H1 (cell line): ENCODE measurements at regions not wholly inside any gene's neighbourhood (a gene's known extent, or its start where the extent isn't known, plus 50 kb on each side); places are given as distances from the start of the nearest gene placed in this dataset.

Experiments used
- CTCF ChIA-PET: fragments of 300-600 bp; sonication (Branson Sonifier 250); formaldehyde crosslinking; loops from one replicate; lab custom pipeline; 2021; ENCODE audit not compliant: partially characterized antibody; lab: Charles Lee
- POLR2A ChIA-PET: fragments of 300-600 bp; sonication (Branson Sonifier 250); formaldehyde crosslinking; loops from one replicate; lab custom pipeline; 2021; ENCODE audit warnings: inconsistent platforms; ENCODE audit not compliant: partially characterized antibody; lab: Charles Lee
- DNase-seq, 2 experiments: peaks; one replicate each; pipeline versions ENCODE4 v3.0.0 to v3.0.0-alpha.2; 2010 to 2022; ENCODE audit warnings: low spot score in 2 of 2, low read depth in 1 of 2, mixed read lengths in 1 of 2
- FAIRE-seq: peaks from 2 replicates; lab custom pipeline; 2011; peaks lifted over from hg19 to GRCh38; lab: Jason Lieb, UNC
- H2AFZ ChIP-seq: 2 replicates; pipeline ENCODE4 v1.8.1; 2012; ENCODE audit warnings: low read length, inconsistent platforms
- H2AK5ac ChIP-seq: 2 replicates; pipeline ENCODE4 v1.6.1; 2013; ENCODE audit warnings: low read depth, low read length
- H2BK120ac ChIP-seq: replicated peaks from 2 replicates; pipeline ENCODE3; 2013; ENCODE audit warnings: low read depth, low read length, inconsistent platforms
- H2BK12ac ChIP-seq: 2 replicates; pipeline ENCODE4 v1.6.1; 2013; ENCODE audit warnings: low read depth, low read length
- H2BK15ac ChIP-seq: 2 replicates; pipeline ENCODE4 v1.6.1; 2013; ENCODE audit warnings: low read length
- H2BK20ac ChIP-seq: 2 replicates; pipeline ENCODE4 v1.6.1; 2013; ENCODE audit warnings: low read length
- H2BK5ac ChIP-seq: 2 replicates; pipeline ENCODE4 v1.6.1; 2013; ENCODE audit warnings: low read depth, low read length
- H3K14ac ChIP-seq: 2 replicates; pipeline ENCODE4 v1.6.1; 2013; ENCODE audit warnings: inconsistent platforms; ENCODE audit not compliant: insufficient read length
- H3K18ac ChIP-seq: 2 replicates; pipeline ENCODE4 v1.6.1; 2013; ENCODE audit warnings: low read length; ENCODE audit errors: extremely low read depth
- H3K23ac ChIP-seq: 2 replicates; pipeline ENCODE4 v1.6.1; 2013; ENCODE audit warnings: inconsistent platforms; ENCODE audit not compliant: insufficient read length
- H3K23me2 ChIP-seq: 2 replicates; pipeline ENCODE4 v1.6.1; 2013; ENCODE audit warnings: low read depth, low read length
- H3K27ac ChIP-seq: 2 replicates; pipeline ENCODE4 v1.6.1; 2011; ENCODE audit warnings: low read depth, low read length, inconsistent platforms
- H3K27me3 ChIP-seq, 4 experiments: replicated peaks in 1 of 4; 1 replicate in 1 of 4; 2 replicates in 3 of 4; pipeline versions ENCODE4 v1.6.1 to v1.8.1; 2011 to 2013; ENCODE audit warnings: low read length in 3 of 4, mild to moderate bottlenecking in 3 of 4, inconsistent platforms in 2 of 4, mixed read lengths in 2 of 4, moderate library complexity in 1 of 4; ENCODE audit not compliant: control insufficient read depth in 3 of 4, insufficient read depth in 3 of 4; ENCODE audit errors: extremely low read depth in 1 of 4
- H3K36me3 ChIP-seq, 4 experiments: 2 replicates each; pipeline versions ENCODE4 v1.6.1 to v1.8.1; 2011 to 2013; ENCODE audit warnings: mild to moderate bottlenecking in 4 of 4, low read length in 3 of 4, moderate library complexity in 2 of 4, control low read depth in 1 of 4, inconsistent platforms in 1 of 4; ENCODE audit not compliant: insufficient read depth in 4 of 4, control insufficient read depth in 2 of 4
- H3K4ac ChIP-seq: replicated peaks from 2 replicates; pipeline ENCODE3; 2013; ENCODE audit warnings: low read length, low read depth, mixed read lengths, inconsistent platforms; ENCODE audit not compliant: insufficient read length
- H3K4me1 ChIP-seq, 4 experiments: replicated peaks in 1 of 4; 1 replicate in 1 of 4; 2 replicates in 3 of 4; pipeline versions ENCODE4 v1.6.1 to v1.8.1; 2011 to 2013; ENCODE audit warnings: low read length in 3 of 4, inconsistent platforms in 2 of 4, mixed read lengths in 1 of 4; ENCODE audit not compliant: insufficient read depth in 4 of 4, control insufficient read depth in 3 of 4
- H3K4me2 ChIP-seq, 2 experiments: 2 replicates each; pipeline versions ENCODE4 v1.6.1 to v1.8.1; 2011 to 2013; ENCODE audit warnings: low read depth in 2 of 2, low read length in 2 of 2, control low read depth in 1 of 2, inconsistent platforms in 1 of 2, mild to moderate bottlenecking in 1 of 2; ENCODE audit not compliant: insufficient read depth in 1 of 2
- H3K4me3 ChIP-seq, 4 experiments: fragments of 200-600, 300-600 bp in 1 of 4; sonication (generic), shearing (Covaris generic), sonication (Bioruptor Twin) in 1 of 4; 2 replicates each; pipeline versions ENCODE4 v1.5.1 to v1.8.1; 2011 to 2016; ENCODE audit warnings: low read length in 4 of 4, low read depth in 3 of 4, control low read depth in 2 of 4, inconsistent platforms in 2 of 4, mild to moderate bottlenecking in 2 of 4, mixed read lengths in 1 of 4, moderate library complexity in 1 of 4; ENCODE audit not compliant: insufficient read depth in 2 of 4; ENCODE audit errors: extremely low read depth in 1 of 4
- H3K56ac ChIP-seq: replicated peaks from 2 replicates; pipeline ENCODE3; 2013; ENCODE audit warnings: low read depth, mild to moderate bottlenecking, mixed read lengths, low read length, inconsistent platforms; ENCODE audit not compliant: insufficient read length
- H3K79me1 ChIP-seq: 2 replicates; pipeline ENCODE4 v1.6.1; 2013; ENCODE audit warnings: low read depth, low read length, control low read depth
- H3K79me2 ChIP-seq, 2 experiments: 2 replicates each; pipeline versions ENCODE4 v1.6.1 to v1.8.1; 2012 to 2013; ENCODE audit warnings: low read length in 2 of 2, mild to moderate bottlenecking in 2 of 2, inconsistent platforms in 1 of 2; ENCODE audit not compliant: insufficient read depth in 2 of 2, control insufficient read depth in 1 of 2
- H3K9ac ChIP-seq, 4 experiments: replicated peaks in 1 of 4; 1 replicate in 1 of 4; 2 replicates in 3 of 4; pipeline versions ENCODE4 v1.6.1 to v1.8.1; 2011 to 2013; ENCODE audit warnings: low read depth in 3 of 4, low read length in 3 of 4, control low read depth in 2 of 4, mild to moderate bottlenecking in 2 of 4, moderate library complexity in 2 of 4, inconsistent platforms in 1 of 4; ENCODE audit errors: extremely low read depth in 1 of 4
- H3K9me3 ChIP-seq, 2 experiments: 2 replicates each; pipeline versions ENCODE4 v1.6.1 to v1.8.1; 2012 to 2013; ENCODE audit warnings: mild to moderate bottlenecking in 2 of 2, moderate library complexity in 2 of 2, control low read depth in 1 of 2, inconsistent platforms in 1 of 2, low read depth in 1 of 2, low read length in 1 of 2, mixed read lengths in 1 of 2; ENCODE audit not compliant: insufficient read depth in 2 of 2
- H4K20me1 ChIP-seq, 2 experiments: replicated peaks in 1 of 2; 2 replicates each; pipeline versions ENCODE3 to v1.8.1; 2011 to 2013; ENCODE audit warnings: inconsistent platforms in 2 of 2, low read length in 2 of 2, mild to moderate bottlenecking in 1 of 2; ENCODE audit not compliant: insufficient read depth in 2 of 2, control insufficient read depth in 1 of 2
- H4K5ac ChIP-seq: 2 replicates; pipeline ENCODE4 v1.6.1; 2013; ENCODE audit warnings: low read length, low read depth, mixed read lengths, inconsistent platforms; ENCODE audit not compliant: insufficient read length
- H4K8ac ChIP-seq: 2 replicates; pipeline ENCODE4 v1.8.0; 2013; ENCODE audit warnings: mild to moderate bottlenecking, moderate library complexity, low read length, inconsistent platforms; ENCODE audit not compliant: insufficient read depth; ENCODE audit errors: extremely low read depth
- H4K91ac ChIP-seq: replicated peaks from 2 replicates; pipeline ENCODE3; 2013; ENCODE audit warnings: low read length, mixed read lengths, inconsistent platforms; ENCODE audit not compliant: insufficient read length
- ATF2 ChIP-seq: IDR thresholded peaks from 2 replicates; pipeline ENCODE4 v1.6.1; 2012; ENCODE audit warnings: low read length, inconsistent platforms
- CTCF ChIP-seq, 3 experiments: IDR thresholded peaks; 1 replicate in 2 of 3; 2 replicates in 1 of 3; pipeline versions ENCODE4 v1.5.1 to v1.6.1; 2011; ENCODE audit warnings: low read length in 3 of 3, mild to moderate bottlenecking in 3 of 3, inconsistent platforms in 2 of 3, low read depth in 1 of 3, moderate library complexity in 1 of 3; ENCODE audit not compliant: insufficient read depth in 1 of 3; ENCODE audit errors: control extremely low read depth in 1 of 3
- POLR2AphosphoS5 ChIP-seq: IDR thresholded peaks from 2 replicates; pipeline ENCODE4 v1.6.1; 2011; ENCODE audit warnings: low read depth, low read length
- RAD21 ChIP-seq, 2 experiments: IDR thresholded peaks in 1 of 2; conservative IDR thresholded peaks in 1 of 2; 2 replicates each; pipeline ENCODE4 v1.6.1; 2011; ENCODE audit warnings: low read depth in 2 of 2, low read length in 2 of 2, improper control_type of control experiment in 1 of 2, inconsistent platforms in 1 of 2, mild to moderate bottlenecking in 1 of 2, moderate library complexity in 1 of 2
- RBBP5 ChIP-seq: IDR thresholded peaks from 2 replicates; pipeline ENCODE4 v1.7.1; 2012; ENCODE audit warnings: low read depth, mild to moderate bottlenecking, inconsistent platforms, low read length, moderate library complexity, borderline replicate concordance

GRCh38 chr7:13411151-13411550 lies 578.3 kb downstream of the ETV1 start:
- H3K56ac ChIP-seq = no peak overlapping the region
- H3K4ac ChIP-seq = no peak overlapping the region
- FAIRE-seq (no peak), DNase-seq (no peak)
- H4K91ac ChIP-seq = no peak overlapping the region
- H3K27ac ChIP-seq = no peak overlapping the region
- H3K4me1 ChIP-seq = no peaks in the 10 kb centered on the region
- H2AFZ ChIP-seq = no peak overlapping the region
- H3K4me2 ChIP-seq = no peak overlapping the region
- H4K8ac ChIP-seq = no peak overlapping the region
- H4K5ac ChIP-seq = no peak overlapping the region
- H2BK120ac ChIP-seq = no peak overlapping the region
- H3K36me3 ChIP-seq = no peaks in the 10 kb centered on the region
- no peak overlapping the region for H2BK20ac ChIP-seq
- H2AK5ac ChIP-seq = no peak overlapping the region
- H3K14ac ChIP-seq = no peak overlapping the region
- H3K18ac ChIP-seq = no peak overlapping the region
- H2BK12ac ChIP-seq = no peak overlapping the region
- no peak overlapping the region for H2BK15ac ChIP-seq
- no peaks in the 10 kb centered on the region for H3K79me2 ChIP-seq
- H3K23me2 ChIP-seq = no peaks in the 10 kb centered on the region
- ChIA-PET POLR2A (no interaction called here), CTCF (interaction anchor here (1.2 kb wide), 1 partner anchor 130 kb away, joined by 3 read pairs; no protein-coding TSS in a partner anchor)
- H3K4me3 ChIP-seq = no peak overlapping the region
- H2BK5ac ChIP-seq = no peak overlapping the region
- TF ChIP-seq ATF2 = no peak
- TF ChIP-seq RBBP5 = no peak
- TF ChIP-seq CTCF (IDR thresholded peaks at IDR 0.05; ENCODE audit: control extremely low read depth in 1 of 3, insufficient read depth in 1 of 3, low read depth in 1 of 3, low read length in 3 of 3) = peak in 2 of 3 experiments; percentile 7 to 16; a peak in 2 of 4 replicates
- TF ChIP-seq POLR2AphosphoS5 = no peak
- TF ChIP-seq RAD21 (IDR thresholded peaks at IDR 0.05 in 1 of 2, conservative IDR thresholded peaks at IDR 0.05 in 1 of 2; ENCODE audit: low read depth in 2 of 2, low read length in 2 of 2) = peak; percentile 30 to 36
- no peaks in the 10 kb centered on the region for H4K20me1 ChIP-seq
- no peak overlapping the region for H3K23ac ChIP-seq
- H3K27me3 ChIP-seq = no peaks in the 10 kb centered on the region
- H3K9ac ChIP-seq = no peak overlapping the region
- no peaks in the 10 kb centered on the region for H3K9me3 ChIP-seq
- H3K79me1 ChIP-seq = no peaks in the 10 kb centered on the region
